EL (cell line): ENCODE measurements at regions not wholly inside any gene's neighbourhood (a gene's known extent, or its start where the extent isn't known, plus 50 kb on each side); places are given as distances from the start of the nearest gene placed in this dataset.
A peak's percentile ranks its signal among the peaks of the same experiment; 100 is the strongest.

Experiments
- DNase-seq: peaks from one replicate; pipeline ENCODE4 v3.0.0-alpha.2; 2016

DNA sequence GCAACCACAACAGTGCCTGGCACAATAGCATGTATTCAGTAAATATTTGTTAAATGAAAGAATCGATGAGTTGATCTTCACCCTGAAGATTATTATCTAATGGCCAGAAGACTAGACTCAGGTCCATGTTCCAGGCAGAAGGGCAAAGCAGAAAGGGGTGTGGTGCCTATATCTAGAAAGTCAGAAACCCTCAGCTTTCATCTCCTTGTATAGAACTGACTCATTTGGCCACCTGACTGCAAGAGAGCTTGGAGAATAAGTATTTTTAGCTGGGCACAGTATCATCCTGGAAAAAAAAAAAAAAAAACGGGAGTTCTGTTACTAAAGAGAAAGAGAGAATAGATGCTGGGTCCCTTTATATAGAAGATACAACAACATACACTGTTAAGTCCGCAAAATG lies 69.7 kb upstream of the SPRED1 start:
- no peak for DNase-seq

DNA sequence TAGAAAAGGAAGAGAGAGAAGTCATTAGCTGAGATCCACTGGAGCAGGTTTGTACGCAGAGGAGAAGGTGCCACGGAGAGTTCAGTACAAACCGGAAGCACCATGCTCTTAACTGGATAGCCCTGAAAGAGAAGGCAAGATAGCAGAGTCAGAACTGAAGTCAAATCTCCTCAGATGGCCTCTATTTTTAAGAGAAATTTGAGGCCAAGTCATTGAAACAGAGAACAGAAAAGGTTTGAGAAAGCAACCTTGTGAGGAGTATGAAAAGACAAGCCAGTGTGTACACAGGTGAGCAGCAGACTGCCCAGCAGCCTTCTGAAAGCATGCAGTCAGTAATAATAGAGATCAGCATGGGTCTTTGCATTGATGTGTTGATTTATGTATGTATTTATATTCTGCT lies 66.1 kb upstream of the SPRED1 start:
- DNase-seq: no peak

DNA sequence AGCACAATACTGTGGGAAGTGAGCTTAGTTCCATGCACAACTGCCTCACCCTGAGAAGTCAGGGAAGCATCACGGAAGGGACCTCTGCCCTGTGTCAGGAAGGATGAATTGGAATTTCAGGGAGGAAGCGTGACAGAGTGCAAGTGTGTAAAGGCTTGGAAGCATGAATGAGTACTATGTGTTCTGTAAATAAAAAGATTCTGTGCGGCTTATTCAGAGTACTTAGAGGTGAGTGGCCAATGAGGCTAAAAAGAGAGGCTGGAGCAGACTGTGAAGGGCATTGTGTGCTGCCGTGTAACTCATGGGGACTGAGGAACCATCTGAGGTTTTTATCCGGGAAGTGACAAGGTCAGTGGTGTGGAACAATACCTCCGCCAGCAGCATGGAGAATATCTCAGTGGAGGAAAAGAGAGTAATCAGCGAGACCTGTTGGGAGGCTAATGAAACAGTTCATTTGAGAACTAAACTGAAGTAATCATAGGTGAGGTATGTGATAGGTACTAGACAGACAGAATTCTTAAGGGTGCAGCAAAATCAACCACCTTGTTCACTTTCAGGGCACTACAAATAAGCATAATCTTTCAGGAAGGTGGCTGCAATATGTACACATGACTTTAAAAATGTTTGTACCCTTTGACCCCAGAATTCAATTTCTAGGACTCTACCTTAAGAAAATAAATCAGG lies 64.9 kb upstream of the SPRED1 start:
- no peak for DNase-seq

DNA sequence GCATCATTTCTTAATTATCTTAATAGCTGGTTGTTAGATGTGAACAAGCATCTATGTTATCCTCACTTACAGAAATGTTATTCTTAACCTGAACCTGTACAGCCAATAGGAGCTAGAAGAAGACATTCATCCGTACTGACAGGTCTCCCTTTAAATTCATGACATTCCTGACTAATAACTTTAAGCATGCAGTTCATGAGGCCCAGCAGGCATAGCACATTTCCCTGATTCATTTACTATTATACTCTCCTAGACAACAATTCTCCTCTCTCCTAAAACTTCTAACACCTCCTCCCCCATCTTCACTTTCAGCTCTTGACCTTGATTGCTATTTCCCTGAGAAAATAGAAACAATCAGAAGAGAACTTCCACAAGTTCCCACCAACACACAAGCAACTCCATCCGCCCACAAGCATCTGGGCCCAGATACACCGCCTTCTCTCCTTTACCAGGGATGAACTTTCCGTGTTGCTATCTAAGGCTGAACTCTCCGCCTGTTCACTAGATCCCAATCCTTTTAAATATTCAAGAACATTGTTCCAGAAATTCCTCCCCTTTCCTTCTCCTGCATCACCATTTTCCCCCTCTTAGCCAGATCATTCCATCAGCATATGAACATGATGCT lies 62.9 kb upstream of the SPRED1 start:
- peak; percentile 52 for DNase-seq

DNA sequence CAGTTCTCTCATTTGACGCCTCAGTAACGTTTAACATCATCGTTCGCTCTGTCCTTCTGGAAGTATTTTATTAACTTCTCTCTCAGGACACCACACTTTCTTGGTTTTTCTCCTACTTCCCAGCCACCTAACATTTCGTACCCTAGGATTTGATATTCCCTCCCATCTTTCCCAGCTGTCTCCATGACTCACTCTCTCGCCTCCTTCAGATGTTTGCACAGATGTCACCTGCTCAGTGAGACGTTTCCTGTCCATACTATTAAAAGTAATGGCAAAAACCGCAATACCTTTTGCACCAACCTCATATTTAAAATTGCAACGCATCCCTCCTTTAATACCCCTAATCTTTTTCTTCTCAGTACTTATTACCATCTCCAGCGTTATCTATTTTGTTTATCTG lies 62.1 kb upstream of the SPRED1 start:
- no peak for DNase-seq

DNA sequence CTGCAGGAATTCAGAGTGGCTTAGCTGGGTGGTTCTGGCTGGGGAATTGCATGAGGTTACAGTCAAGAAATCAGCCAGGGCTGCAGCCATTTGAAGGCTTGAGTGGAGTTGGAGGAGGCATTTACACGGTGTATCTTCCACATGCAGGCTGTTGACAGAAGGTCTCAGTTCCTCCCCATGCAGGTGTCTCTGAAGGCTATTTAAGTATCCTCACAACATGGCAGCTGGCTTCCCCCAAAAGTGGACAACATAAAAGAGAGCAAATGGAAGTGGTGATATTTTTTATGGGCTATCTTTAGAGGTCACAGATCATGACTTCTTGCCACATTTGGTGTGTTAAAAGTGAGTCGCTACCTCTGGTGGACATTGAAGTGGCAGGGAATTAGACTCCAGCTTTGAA lies 60.1 kb upstream of the SPRED1 start:
- no peak for DNase-seq

GRCh38 chr15:38193496-38193895 lies 59.1 kb upstream of the SPRED1 start:
- peak; percentile 41 for DNase-seq

- no peak for DNase-seq
Measured at GRCh38 chr15:38195191-38195901, 57.3 kb upstream of the SPRED1 start.

DNA sequence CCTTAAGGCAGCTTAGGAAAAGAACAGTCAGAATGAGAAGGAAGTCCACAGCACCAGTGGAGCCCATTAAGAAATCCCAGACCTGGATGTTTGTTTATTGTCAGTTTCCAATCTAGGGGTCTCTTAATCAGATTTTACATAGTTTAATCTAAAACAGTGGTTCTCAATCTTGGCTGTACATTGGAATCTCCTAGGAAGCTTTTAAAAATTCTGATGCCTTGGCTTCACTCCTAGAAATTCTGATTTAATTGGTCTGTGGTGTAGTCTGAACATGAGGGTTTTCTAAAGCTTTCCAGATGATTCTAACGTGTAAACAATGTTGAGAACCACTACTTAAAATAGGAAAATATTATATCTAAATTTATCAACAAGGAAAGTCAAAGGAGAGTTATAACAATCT lies 56.6 kb upstream of the SPRED1 start:
- DNase-seq: no peak

DNA sequence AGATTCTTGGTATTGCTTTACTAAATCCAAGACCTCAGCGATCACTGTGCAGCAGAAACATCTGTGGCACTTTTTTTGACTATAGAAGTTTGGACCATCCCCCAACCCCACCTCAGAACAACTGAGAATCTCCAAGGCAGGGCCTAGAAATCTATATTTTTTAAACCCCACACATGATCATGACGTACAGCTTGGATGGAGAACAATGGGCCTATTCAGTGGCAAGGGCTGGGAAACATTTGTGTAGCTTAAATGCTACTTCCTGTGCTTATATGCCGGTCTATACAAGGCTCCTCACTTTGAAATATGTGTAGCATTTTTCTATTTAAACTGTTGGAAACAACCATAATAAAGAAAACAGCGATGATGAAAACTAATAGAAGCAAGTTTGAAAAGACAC lies 55.1 kb upstream of the SPRED1 start:
- DNase-seq: no peak

DNA sequence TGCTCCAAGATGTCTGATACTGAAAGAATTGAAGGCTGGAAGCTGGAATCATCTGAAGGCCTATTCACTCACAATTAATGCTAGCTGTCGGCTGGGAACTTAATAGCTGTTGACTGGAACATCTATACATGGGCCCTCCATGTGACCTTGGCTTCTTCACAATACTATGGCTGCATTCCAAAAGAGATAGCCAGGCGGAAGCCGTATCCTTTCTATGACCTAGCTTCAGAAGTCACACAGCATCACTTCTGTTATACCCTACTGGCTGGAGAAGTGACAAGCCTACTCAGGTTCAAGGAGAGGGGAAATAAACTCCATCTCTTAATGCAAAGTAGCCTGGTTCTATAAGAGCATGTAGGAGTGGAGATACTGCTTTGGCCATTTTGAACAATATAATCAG lies 50.9 kb upstream of the SPRED1 start:
- DNase-seq: no peak

DNA sequence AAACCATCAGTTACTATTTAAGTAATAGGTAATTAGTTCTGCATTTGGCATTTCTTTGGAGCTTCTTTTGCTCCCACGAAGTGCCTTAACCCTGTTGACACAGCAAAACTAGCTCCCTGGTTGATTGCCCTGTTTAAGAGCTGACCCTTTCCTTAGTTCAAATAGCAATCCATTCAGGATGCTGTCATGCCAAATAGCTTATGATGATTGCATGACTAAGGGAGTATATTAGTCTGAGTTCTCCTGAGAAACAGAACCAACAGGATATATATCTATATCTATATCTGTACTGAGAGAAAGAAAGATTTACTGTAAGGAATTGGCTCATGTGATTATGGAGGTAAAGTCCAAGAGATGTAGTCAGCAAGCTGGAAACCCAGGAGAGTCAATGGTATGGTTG lies 50.3 kb upstream of the SPRED1 start:
- DNase-seq: no peak
